Common myeloid progenitor, CD34-positive (primary cell): ENCODE measurements at regions not wholly inside any gene's neighbourhood (a gene's known extent, or its start where the extent isn't known, plus 50 kb on each side); places are given as distances from the start of the nearest gene placed in this dataset.

Source experiments
- CTCF ChIA-PET: fragments of 350-600 bp; sonication (Branson Sonifier 250); formaldehyde crosslinking; loops from one replicate; lab custom pipeline; 2021; ENCODE audit warnings: antibody characterized with exemption; lab: Charles Lee
- POLR2A ChIA-PET: fragments of 350-600 bp; sonication (Branson Sonifier 250); formaldehyde crosslinking; loops from one replicate; lab custom pipeline; 2021; ENCODE audit warnings: antibody characterized with exemption; lab: Charles Lee
- DNase-seq, 3 donors: peaks; one replicate each; pipeline versions ENCODE4 v3.0.0 to v3.0.0-alpha.2; 2013
- H3K27ac ChIP-seq, 2 experiments: 1 replicate in 1 of 2; 2 replicates in 1 of 2; pipeline ENCODE4 v1.7.0; 2013; ENCODE audit warnings: inconsistent platforms in 2 of 2, low read length in 2 of 2, mild to moderate bottlenecking in 2 of 2, low read depth in 1 of 2, moderate library complexity in 1 of 2; ENCODE audit not compliant: severe bottlenecking in 2 of 2, insufficient read depth in 1 of 2, poor library complexity in 1 of 2
- H3K27me3 ChIP-seq, 5 experiments: replicated peaks in 2 of 5; 1 replicate in 3 of 5; 2 replicates in 2 of 5; pipeline versions ENCODE4 v1.6.1 to v1.7.0; 2013; ENCODE audit warnings: low read length in 4 of 5, mild to moderate bottlenecking in 2 of 5, moderate library complexity in 2 of 5, inconsistent platforms in 1 of 5; ENCODE audit not compliant: insufficient read depth in 5 of 5, control insufficient read depth in 4 of 5
- H3K36me3 ChIP-seq, 4 experiments: 1 replicate in 2 of 4; 2 replicates in 2 of 4; pipeline versions ENCODE4 v1.6.1 to v1.7.0; 2013; ENCODE audit warnings: low read length in 3 of 4, control low read depth in 1 of 4, mild to moderate bottlenecking in 1 of 4; ENCODE audit not compliant: control insufficient read depth in 4 of 4, insufficient read depth in 4 of 4
- H3K4me1 ChIP-seq, 4 experiments: 1 replicate in 3 of 4; 2 replicates in 1 of 4; pipeline versions ENCODE4 v1.6.1 to v1.7.1; 2013; ENCODE audit warnings: low read length in 3 of 4, mild to moderate bottlenecking in 3 of 4, control low read depth in 1 of 4, inconsistent platforms in 1 of 4, moderate library complexity in 1 of 4; ENCODE audit not compliant: control insufficient read depth in 4 of 4, insufficient read depth in 4 of 4; ENCODE audit errors: control extremely low read depth in 1 of 4
- H3K4me3 ChIP-seq, 7 experiments: 1 replicate in 4 of 7; 2 replicates in 3 of 7; pipeline versions ENCODE4 v1.5.1 to v1.7.0; 2013; ENCODE audit warnings: mild to moderate bottlenecking in 7 of 7, low read length in 6 of 7, moderate library complexity in 6 of 7, inconsistent platforms in 2 of 7, low read depth in 2 of 7, control low read depth in 1 of 7; ENCODE audit not compliant: insufficient read depth in 4 of 7, control insufficient read depth in 1 of 7; ENCODE audit errors: extremely low read depth in 1 of 7
- H3K9me3 ChIP-seq, 5 experiments: 1 replicate in 4 of 5; 2 replicates in 1 of 5; pipeline versions ENCODE4 v1.6.1 to v1.7.1; 2013; ENCODE audit warnings: low read length in 4 of 5, mild to moderate bottlenecking in 2 of 5, inconsistent platforms in 1 of 5, low read depth in 1 of 5, moderate library complexity in 1 of 5; ENCODE audit not compliant: control insufficient read depth in 4 of 5, insufficient read depth in 2 of 5; ENCODE audit errors: control extremely low read depth in 1 of 5
- WGBS: methylation state at CpG from one replicate; pipeline ENCODE4 v1.1.5; 2013; ENCODE audit not compliant: insufficient coverage; 5-methylcytosine and 5-hydroxymethylcytosine counted together

GRCh38 chr6:11926594-11927407 is 85.3 kb upstream of the HIVEP1 start:
- Histone ChIP-seq H3K4me1 (no peaks in the 10 kb centered on the region), H3K27ac (no peak overlapping the region), H3K4me3 (no peak overlapping the region), H3K36me3 (no peaks in the 10 kb centered on the region), H3K27me3 (no peaks in the 10 kb centered on the region), H3K9me3 (no peaks in the 10 kb centered on the region)
- POLR2A ChIA-PET: no interaction called here
- 56% methylated on average over 1 of the region's 2 CpGs for WGBS
- CTCF ChIA-PET: no interaction called here
- no peak for DNase-seq

GRCh38 chr6:11925805-11926204 is 86.3 kb upstream of the HIVEP1 start:
- Histone ChIP-seq H3K9me3 (no peaks in the 10 kb centered on the region), H3K27me3 (no peaks in the 10 kb centered on the region), H3K36me3 (no peaks in the 10 kb centered on the region), H3K4me3 (no peak overlapping the region), H3K27ac (no peak overlapping the region), H3K4me1 (no peaks in the 10 kb centered on the region)
- ChIA-PET POLR2A (no interaction called here), CTCF (no interaction called here)
- DNase-seq: no peak
- WGBS: 97% methylated on average over 9 of the region's 9 CpGs

GRCh38 chr6:11923621-11924020 is 88.5 kb upstream of the HIVEP1 start:
- DNase-seq: no peak
- no peaks in the 10 kb centered on the region for H3K4me1 ChIP-seq
- CTCF ChIA-PET: interaction anchor here (1.5 to 1.7 kb wide), 2 partner anchors 10 to 19 kb away, joined by 5 to 6 read pairs; no protein-coding TSS in a partner anchor
- no peaks in the 10 kb centered on the region for H3K36me3 ChIP-seq
- H3K27me3 ChIP-seq: no peaks in the 10 kb centered on the region
- no peaks in the 10 kb centered on the region for H3K9me3 ChIP-seq
- POLR2A ChIA-PET: no interaction called here
- no peak overlapping the region for H3K4me3 ChIP-seq
- H3K27ac ChIP-seq: no peak overlapping the region
- 100% methylated on average over 1 of the region's 3 CpGs for WGBS

- WGBS: no CpG with 5 or more reads among the region's 2 CpGs
- H3K9me3 ChIP-seq: no peaks in the 10 kb centered on the region
- H3K4me1 ChIP-seq: no peaks in the 10 kb centered on the region
- ChIA-PET POLR2A (no interaction called here), CTCF (interaction anchor here (1.5 to 1.7 kb wide), 2 partner anchors 11 to 20 kb away, joined by 5 to 6 read pairs; no protein-coding TSS in a partner anchor)
- H3K4me3 ChIP-seq: no peak overlapping the region
- no peaks in the 10 kb centered on the region for H3K36me3 ChIP-seq
- DNase-seq: peak in 2 of 3 donors; percentile 32 to 42
- no peaks in the 10 kb centered on the region for H3K27me3 ChIP-seq
- H3K27ac ChIP-seq: no peak overlapping the region
Measured at GRCh38 chr6:11922901-11923300, 89.2 kb upstream of the HIVEP1 start.

- no peaks in the 10 kb centered on the region for H3K4me1 ChIP-seq
- H3K4me3 ChIP-seq: no peak overlapping the region
- H3K27ac ChIP-seq: peak overlapping the region in 1 of 2 experiments; percentile 63
- POLR2A ChIA-PET: no interaction called here
- no peak for DNase-seq
- CTCF ChIA-PET: interaction anchor here (0.9 kb wide), 1 partner anchor 27 kb away, joined by 3 read pairs; no protein-coding TSS in a partner anchor
- H3K27me3 ChIP-seq: no peaks in the 10 kb centered on the region
- 100% methylated on average over 1 of the region's 2 CpGs for WGBS
- H3K36me3 ChIP-seq: no peaks in the 10 kb centered on the region
- no peaks in the 10 kb centered on the region for H3K9me3 ChIP-seq
Measured at GRCh38 chr6:11921751-11922150, 90.4 kb upstream of the HIVEP1 start.

- H3K27me3 ChIP-seq: no peaks in the 10 kb centered on the region
- CTCF ChIA-PET: interaction anchor here (0.9 kb wide), 1 partner anchor 26 kb away, joined by 3 read pairs; no protein-coding TSS in a partner anchor
- peak overlapping the region in 1 of 2 experiments; percentile 63 for H3K27ac ChIP-seq
- H3K36me3 ChIP-seq: no peaks in the 10 kb centered on the region
- no peak for DNase-seq
- POLR2A ChIA-PET: no interaction called here
- H3K9me3 ChIP-seq: no peaks in the 10 kb centered on the region
- H3K4me1 ChIP-seq: no peaks in the 10 kb centered on the region
- 79% methylated on average over 4 of the region's 5 CpGs for WGBS
- H3K4me3 ChIP-seq: no peak overlapping the region
Measured at GRCh38 chr6:11921017-11921438, 91.1 kb upstream of the HIVEP1 start.

- ChIA-PET POLR2A (no interaction called here), CTCF (interaction anchor here (0.9 kb wide), 1 partner anchor 26 kb away, joined by 3 read pairs; no protein-coding TSS in a partner anchor)
- Histone ChIP-seq H3K27me3 (no peaks in the 10 kb centered on the region), H3K36me3 (no peaks in the 10 kb centered on the region), H3K4me3 (no peak overlapping the region), H3K9me3 (no peaks in the 10 kb centered on the region), H3K4me1 (no peaks in the 10 kb centered on the region), H3K27ac (no peak overlapping the region)
- WGBS: 100% methylated on average over 3 of the region's 3 CpGs
- no peak for DNase-seq
Measured at GRCh38 chr6:11920566-11920965, 91.5 kb upstream of the HIVEP1 start.
